ENCODE measurements at regions not wholly inside any gene's neighbourhood (a gene's known extent, or its start where the extent isn't known, plus 50 kb on each side); places are given as distances from the start of the nearest gene placed in this dataset.
"Not testable (repeated sequence)": the region's sequence is repeated elsewhere in the genome, so short reads cannot be mapped to it uniquely, and the experiment has no call there.

GRCh38 chr1:191371626-191372025 is 786.6 kb upstream of the RGS18 start:
- no peak for DNase-seq

- no peak for DNase-seq
Observed at GRCh38 chr1:191388283-191388682, 770.0 kb upstream of the RGS18 start.

- DNase-seq = no peak
Observed at GRCh38 chr1:191396622-191397021, 761.6 kb upstream of the RGS18 start.

- no peak for DNase-seq
Observed at GRCh38 chr1:191398551-191398950, 759.7 kb upstream of the RGS18 start.

- no peak for DNase-seq
Observed at GRCh38 chr1:191405417-191405816, 752.8 kb upstream of the RGS18 start.

- no peak for DNase-seq
Observed at GRCh38 chr1:191414981-191415640, 743.2 kb upstream of the RGS18 start.

GRCh38 chr1:191419842-191420241 is 738.4 kb upstream of the RGS18 start:
- no peak for DNase-seq

- DNase-seq = no peak
Observed at GRCh38 chr1:191427593-191427992, 730.7 kb upstream of the RGS18 start.

GRCh38 chr1:191432817-191433216 is 725.4 kb upstream of the RGS18 start:
- DNase-seq = no peak

GRCh38 chr1:191438979-191439378 is 719.3 kb upstream of the RGS18 start:
- DNase-seq = no peak

GRCh38 chr1:191448279-191448678 is 710.0 kb upstream of the RGS18 start:
- not testable (repeated sequence) for DNase-seq

- DNase-seq = no peak
Observed at GRCh38 chr1:191452586-191452985, 705.7 kb upstream of the RGS18 start.

- no peak for DNase-seq
Observed at GRCh38 chr1:191453487-191453886, 704.8 kb upstream of the RGS18 start.

GRCh38 chr1:191457889-191458288 is 700.4 kb upstream of the RGS18 start:
- no peak for DNase-seq

- DNase-seq = no peak
Observed at GRCh38 chr1:191460234-191460633, 698.0 kb upstream of the RGS18 start.

- no peak for DNase-seq
Observed at GRCh38 chr1:191483988-191484387, 674.3 kb upstream of the RGS18 start.

GRCh38 chr1:191490303-191490702 is 668.0 kb upstream of the RGS18 start:
- DNase-seq = no peak

- no peak for DNase-seq
Observed at GRCh38 chr1:191495040-191495439, 663.2 kb upstream of the RGS18 start.

- no peak for DNase-seq
Observed at GRCh38 chr1:191498318-191498717, 659.9 kb upstream of the RGS18 start.

GRCh38 chr1:191498825-191499224 is 659.4 kb upstream of the RGS18 start:
- DNase-seq = no peak

GRCh38 chr1:191504999-191505398 is 653.3 kb upstream of the RGS18 start:
- no peak for DNase-seq

GRCh38 chr1:191508239-191508638 is 650.0 kb upstream of the RGS18 start:
- DNase-seq = no peak

GRCh38 chr1:191511480-191511879 is 646.8 kb upstream of the RGS18 start:
- DNase-seq = not testable (repeated sequence)

GRCh38 chr1:191517826-191518225 is 640.4 kb upstream of the RGS18 start:
- no peak for DNase-seq

- no peak for DNase-seq
Observed at GRCh38 chr1:191519519-191519918, 638.7 kb upstream of the RGS18 start.
